Anterior cingulate cortex (tissue), 58 donors: ENCODE measurements at regions not wholly inside any gene's neighbourhood (a gene's known extent, or its start where the extent isn't known, plus 50 kb on each side); places are given as distances from the start of the nearest gene placed in this dataset.
"Not testable (repeated sequence)": the region's sequence is repeated elsewhere in the genome, so short reads cannot be mapped to it uniquely, and the experiment has no call there.

Experiments
- DNase-seq, 58 donors: peaks; one replicate each; lab custom pipeline; 2025; lab: John Stamatoyannopoulos, UW

DNA sequence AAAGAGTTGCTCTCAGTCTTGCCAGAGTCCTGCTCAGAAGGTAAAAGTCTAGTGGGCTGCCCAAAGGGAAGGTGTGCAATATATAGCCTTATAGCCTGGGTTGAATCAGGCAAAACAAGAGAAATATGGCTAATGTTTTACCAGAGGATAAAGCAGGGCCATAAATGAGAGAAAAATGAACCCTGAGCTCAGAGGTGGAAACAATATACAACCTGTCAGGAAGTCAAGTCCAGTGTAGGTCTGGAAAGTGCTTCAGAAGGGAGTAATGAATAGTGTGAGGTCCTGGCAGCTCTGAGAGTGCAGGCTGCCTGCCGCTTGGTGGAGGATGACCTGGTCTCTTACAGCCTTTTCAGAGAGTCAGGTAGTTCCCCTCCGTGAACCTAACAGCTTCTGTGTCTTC lies 177.8 kb upstream of the TNC start:
- no peak for DNase-seq

DNA sequence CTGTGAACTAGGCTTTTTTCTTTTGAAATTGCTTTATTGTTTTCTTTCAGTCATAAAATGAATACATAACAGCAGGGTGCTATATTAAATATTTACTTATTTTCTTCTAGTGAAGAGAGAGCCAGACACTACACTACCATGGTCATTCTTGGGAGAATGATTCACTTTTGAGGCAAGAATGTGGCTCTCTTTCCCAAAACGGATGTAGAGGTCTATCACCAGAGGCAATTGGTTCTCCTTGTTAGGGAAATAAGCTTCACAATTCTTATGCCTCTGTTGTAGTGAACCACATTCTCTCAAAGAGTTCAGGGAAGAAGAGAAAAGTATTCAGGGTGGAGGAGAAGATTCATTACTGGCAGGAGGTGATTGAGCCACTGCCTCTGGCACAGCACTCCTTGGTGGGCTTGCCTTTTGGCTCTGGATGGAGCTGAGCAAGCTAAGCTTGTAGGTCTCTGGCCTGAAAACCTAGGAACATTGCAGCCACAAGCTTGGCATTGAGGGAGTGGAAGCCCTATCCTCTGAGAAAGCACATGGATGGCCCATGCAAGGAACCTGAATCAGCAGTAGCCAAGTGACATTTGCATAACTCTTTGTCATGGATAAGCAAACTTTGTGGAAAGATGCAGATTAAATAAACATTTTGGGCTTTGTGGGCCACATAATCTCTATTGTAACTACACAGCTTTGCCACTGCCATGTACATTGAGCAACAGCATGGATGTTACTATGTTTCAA lies 179.0 kb upstream of the TNC start:
- no peak for DNase-seq

DNA sequence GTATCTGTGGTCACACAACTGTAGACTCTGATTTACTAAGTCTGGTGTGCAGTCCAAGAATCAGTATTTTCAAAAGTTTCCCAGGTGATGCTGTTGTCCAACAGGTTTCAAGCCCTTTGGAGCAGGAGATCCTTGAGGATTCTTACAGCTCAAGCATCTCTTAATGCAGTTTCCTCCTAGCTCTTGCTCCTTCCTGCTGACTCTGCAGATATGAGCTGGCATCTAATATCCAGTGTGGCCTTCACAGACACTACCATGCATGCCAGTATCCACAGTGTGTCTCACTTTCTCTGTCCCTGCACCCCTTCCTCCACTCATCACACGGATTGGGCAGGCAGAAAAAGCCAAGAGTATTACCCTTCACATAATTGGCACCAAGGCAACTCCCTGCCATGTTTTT lies 182.2 kb upstream of the TNC start:
- no peak for DNase-seq

DNA sequence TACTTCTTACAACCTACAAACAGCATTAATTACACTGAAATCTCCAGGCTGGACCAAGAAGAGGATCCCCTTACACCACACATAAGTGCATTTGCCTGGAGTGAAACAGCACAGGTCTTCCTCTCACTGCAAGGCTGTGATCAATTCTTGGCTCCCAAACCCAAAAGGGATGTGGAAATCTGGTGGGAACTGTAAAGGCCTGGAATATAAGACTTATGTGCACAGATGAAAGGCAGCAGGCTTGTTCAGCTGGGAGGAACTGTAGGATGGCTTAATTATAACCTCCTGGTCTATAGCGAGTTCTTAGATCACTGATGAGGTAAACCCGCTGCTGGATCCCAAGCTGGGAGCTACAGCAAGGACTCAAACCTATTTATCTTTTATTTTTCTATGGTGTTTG lies 182.9 kb upstream of the TNC start:
- no peak for DNase-seq

DNA sequence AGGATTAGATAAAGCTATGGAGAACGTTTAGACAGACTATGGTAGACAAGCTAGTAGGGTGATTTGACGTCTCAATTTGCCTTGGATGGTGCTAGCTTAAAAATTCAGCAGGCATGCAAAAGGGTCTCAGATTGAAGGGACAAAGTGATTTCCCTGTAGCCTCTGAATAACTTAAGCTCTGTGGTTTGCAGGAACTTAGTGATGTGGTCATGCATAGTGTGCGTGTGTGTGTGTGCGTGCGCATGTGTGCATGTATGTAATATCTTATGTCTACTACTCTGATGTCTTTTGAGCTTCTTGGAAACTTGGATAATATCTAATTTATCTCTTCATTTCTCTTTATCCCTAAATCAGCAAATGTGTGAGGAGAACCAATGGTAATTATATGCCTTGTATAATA lies 183.6 kb upstream of the TNC start:
- DNase-seq = no peak

DNA sequence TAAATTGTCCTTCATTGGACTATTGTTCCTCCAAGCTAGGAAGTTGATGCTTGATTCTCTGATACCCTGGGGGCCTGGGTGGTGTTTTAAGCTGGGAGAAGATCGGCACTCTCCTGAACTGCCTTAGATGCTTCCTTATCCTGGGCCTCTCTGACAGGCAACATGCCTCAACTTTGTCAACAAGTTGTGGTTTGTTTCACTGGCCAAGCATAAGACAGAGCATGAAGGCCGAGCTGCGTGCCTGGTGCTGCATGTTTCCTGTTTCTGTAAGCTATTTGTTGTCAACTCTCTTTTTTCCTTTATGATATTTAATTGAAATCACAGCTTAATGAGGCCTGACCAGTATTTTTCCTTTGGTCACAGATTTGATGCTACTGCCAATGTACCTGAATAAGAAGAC lies 187.6 kb upstream of the TNC start:
- DNase-seq = no peak

DNA sequence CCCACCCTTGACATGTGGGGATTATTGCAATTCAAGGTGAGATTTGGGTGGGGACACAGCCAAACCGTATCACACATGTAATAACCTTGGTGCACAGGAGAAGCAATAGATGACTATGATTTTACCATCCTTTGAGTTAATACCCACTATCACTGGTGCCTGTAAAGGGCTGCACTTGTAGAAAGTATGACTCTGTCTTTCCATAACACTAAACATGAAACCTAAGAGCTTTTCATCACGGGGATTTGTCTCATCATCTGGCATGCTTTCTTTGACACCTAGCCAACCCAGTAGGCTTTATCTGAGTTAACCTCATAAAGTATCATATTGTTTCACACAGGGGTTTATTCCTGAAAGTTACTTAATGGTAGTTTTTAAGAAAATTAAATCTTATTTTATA lies 188.9 kb upstream of the TNC start:
- DNase-seq = no peak

DNA sequence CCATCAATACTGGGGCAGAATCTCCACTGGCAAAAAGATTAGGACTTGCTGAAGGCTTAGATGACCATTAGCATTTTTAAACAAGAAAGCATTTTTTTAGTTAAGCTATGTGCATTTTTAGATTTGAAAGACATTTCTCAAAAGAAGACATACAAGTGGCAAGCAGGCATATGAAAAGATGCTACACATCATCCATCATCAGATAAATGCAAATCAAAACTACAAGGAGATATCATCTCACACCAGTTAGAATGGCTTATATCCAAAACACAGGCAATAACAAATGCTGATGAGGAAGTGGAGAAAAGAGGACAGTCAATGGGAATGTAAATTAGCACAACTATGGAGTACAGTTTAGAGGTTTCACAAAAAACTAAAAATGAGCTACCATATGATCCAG lies 195.6 kb upstream of the TNC start:
- no peak for DNase-seq

DNA sequence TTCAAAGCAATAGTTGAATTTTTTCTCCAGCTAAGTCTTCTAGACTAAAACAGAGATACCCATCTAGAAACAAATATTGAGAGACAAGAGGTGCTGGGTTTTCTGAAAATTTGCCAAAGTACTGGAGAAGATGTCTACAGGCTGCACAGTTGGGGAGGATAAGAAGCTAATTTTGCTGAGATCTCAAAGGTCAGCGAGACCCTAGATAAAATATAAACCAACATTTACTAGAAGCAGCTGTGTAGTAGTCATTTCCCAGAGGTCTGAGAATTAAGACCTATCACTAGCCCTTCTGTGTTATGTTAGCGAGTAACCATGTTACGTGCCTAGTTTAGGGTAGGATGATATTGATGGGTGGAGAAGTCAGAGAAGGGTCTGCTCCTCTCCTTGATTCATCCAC lies 208.5 kb upstream of the TNC start:
- no peak for DNase-seq

DNA sequence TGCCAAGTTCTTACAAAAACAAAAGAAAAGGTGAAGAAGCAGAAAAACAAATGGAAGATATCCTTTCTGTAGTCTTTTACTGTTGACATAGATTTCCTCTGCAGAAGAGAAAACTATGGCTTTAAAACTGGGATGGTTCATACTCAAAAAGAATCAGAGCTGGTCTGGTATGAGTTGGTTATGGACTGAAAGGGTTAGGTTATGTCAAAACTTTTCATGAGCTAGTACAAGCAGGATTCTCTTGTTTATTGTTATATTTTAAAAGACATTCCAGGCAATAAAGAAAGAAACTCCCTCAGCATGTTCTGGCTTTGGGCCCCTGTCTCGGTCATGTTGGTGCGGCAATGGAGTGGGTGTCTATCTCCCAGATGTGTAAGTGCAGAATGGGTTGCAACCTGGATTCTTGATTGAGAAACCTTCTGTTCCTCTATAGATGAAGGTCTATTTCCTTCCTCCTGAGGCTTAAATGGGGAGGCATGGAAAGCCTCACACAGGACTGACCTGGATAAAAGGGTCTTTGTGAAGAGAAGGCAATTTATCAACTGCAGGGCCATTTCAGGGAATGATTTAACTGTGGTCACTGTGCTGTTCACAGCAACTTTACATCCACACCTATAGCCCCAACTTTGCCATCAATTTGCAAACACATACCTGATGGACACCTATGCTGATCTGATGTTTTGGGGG lies 209.6 kb upstream of the TNC start:
- DNase-seq = no peak

DNA sequence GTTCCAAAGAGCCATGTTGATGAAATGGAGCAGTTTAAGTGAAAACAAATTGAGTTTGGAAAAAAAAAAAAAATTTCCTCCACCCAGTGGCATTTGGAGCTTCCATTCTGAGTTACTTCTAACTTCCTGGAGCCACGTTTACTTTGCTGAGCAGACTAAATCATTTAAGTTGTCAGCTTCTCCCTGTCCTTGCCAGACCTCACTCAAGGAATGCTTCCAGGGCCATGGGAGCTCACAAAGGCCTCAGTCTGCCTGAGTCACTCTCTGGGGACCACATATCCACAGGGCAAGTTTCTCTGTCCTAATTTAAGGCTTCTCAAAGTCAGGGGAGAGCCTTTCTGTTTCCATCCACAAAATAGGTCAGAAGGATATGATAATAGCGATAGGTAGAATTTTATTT lies 210.3 kb upstream of the TNC start:
- DNase-seq = no peak

DNA sequence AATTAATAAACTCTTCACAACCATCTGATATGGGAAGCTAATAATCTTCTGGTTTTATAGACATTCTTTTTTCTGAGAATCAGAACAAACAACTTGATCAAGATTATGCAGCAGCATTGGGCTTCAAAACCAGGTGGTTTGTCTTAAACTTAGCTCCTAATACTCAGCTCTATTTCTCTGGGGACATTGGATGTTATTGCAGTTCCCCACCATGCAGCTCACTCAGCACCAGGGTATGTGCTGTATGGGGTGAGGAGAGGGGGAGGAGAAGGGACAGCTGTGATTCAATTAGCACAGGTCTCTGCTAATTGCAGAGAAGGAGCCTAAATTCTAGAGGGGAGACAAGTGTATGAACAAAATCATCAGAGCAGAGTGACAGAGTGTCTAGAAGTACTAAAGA lies 210.7 kb upstream of the TNC start:
- no peak for DNase-seq

DNA sequence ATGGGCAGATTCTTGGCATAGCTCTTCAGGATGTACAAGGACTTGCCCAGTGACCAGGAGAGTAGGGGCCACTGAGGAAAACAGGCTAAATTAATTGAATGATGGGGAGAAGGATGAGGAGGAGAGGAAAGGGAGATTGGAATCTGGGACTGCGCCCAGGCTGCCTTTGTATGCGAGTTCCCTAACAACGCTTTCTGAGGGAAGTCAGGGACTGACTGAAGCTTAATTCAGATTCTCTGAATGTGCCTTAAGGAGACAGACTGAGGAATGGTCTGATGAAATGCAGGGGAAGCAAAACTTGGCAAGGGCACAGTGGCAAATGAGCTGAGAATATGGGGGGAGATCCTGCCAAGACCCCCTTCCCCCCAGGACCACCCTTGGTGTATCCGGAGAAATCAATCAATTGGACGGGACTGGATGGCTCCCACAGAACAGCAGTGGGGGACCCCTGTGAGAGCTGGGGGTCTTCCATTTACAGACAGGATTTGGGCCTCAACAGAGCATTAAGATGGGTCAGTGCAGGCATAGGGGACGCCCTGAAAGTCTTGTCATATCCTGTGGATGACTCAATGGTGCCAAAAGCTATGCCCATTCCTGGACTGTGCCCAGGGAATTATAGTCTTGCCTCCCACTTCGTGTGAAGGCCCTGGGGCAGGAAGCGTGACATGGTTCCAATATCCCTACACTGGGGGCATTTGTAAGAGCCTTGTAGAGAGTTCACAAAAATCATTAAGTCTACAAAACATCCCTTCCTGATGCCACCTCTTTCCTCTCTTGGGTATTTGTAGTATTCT lies 215.5 kb upstream of the TNC start:
- DNase-seq = peak in 2 of 58 donors; percentile 2 to 3

DNA sequence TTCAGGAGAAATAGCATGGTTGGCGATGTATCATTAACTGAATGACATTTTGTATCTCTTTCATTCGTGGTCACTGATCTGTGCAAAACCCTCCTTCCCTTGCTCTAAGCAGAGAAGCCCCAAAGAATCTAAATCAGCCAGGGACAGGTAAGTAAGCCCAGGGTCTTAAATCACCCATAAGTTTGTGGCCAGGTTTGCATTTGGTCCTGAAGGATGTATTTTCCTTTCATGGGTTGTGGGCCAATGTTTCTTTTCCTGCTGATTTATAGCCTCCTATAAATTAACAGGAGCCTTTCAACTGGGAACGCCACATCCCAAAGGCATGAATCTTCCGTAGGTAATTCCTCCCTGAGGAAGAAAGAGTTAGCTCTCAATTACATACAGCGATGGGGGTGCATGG lies 217.5 kb upstream of the TNC start:
- no peak for DNase-seq

DNA sequence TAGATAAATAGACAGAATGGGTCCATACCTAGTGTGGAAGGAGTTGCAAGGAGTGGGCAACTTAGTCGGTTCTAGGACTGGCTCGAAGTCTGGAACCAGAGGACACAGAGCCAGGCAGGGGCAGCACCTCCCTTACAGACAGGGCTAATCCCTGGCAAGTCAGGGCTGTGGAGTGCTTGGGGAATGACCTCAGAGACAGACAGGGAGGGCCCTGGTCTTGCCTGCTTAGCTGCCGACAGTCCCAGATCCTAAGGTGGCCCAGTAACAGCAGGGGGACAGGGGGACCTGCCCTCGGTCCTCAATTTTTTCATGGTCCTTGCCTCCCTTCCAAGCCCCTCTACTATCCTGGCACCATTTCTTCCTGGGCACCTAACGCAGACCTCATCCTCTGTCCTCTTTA lies 222.4 kb upstream of the TNC start:
- no peak for DNase-seq

DNA sequence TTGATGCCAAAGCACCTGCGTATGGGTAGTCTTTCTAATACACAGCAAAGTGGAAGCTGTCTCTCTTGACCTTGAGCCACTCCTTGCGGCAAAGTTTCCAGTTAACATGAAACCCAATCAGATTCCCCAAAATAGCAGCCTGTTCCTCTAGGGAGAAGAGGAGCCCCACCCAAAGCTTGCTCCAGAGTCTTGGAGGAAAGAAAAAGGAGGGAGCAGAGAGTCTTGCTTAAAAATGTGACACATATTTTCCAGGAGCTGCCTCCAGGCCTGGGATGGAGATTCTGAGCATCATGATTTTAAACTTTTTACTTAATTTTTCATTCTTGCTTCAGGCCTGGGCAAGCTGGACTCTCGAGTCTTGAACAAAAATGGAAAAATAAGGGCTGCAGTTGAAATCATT lies 223.5 kb upstream of the TNC start:
- no peak for DNase-seq

DNA sequence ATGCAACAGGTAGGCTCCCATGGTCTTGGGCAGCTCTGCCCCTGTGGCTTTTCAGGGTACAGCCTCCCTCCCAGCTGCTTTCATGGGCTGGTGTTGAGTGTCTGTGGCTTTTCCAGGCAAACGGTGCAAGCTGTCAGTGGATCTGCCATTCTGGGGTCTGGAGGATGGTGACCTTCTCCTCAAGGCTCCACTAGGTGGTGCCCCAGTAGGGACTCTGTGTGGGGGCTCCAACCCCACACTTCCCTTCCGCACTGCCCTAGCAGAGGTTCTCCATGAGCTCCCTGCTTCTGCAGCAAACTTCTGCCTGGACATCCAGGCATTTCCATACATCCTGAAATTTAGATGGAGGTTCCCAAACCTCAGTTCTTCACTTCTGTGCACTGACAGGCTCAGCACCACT lies 229.8 kb upstream of the TNC start:
- not testable (repeated sequence) for DNase-seq

DNA sequence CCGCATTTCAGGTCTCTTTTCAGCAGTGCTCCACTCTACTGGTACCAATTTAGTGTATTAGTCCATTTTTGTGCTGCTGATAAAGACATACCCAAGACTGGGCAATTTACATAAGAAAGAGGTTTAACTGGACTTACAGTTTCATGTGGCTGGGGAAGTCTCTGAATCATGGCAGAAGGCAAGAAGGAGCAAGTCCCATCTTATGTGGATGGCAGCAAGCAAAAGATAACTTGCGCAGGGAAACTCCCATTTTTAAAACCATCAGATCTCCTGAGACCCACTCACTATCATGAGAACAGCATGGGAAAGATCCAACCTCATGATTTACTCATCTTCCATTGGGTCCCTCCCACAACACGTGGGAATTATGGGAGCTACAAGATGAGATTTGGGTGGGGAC lies 231.0 kb upstream of the TNC start:
- not testable (repeated sequence) for DNase-seq

DNA sequence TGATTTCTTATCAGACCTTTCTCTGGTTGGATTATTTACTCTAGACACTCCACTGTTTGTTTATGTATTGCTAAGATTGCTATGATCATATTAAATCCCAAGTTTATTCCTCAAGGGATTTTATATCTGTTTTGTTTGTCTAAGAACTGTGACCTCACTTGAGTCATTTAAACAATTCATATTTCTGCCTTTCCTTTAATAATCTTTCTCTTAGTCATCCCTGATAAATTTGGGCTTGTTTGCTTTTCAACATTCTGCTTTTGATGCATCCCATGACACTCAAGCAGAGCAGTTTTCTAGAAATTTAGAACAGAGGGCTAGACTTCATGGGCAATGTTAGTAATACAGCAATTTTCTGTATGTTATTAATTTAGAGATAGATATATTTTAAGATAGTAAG lies 231.6 kb upstream of the TNC start:
- no peak for DNase-seq

DNA sequence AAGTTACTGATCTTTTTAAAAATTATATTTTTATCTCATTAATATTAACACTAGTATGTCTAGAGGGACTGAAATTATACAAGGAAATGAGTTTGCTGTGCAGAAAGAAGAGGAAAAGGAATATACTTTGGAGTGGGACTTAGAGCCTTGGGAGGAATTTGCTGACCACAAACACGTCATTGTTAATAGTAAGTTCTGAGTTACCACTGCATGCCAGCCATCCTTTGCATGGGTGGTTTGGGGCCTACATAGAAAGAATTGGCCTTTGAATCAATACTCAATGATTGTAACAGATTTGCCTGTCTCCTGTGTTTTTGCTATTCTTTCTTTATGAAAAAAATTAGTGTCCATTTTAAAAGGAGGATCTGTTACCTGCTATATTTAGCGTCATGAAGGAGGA lies 232.6 kb upstream of the TNC start:
- DNase-seq = no peak

DNA sequence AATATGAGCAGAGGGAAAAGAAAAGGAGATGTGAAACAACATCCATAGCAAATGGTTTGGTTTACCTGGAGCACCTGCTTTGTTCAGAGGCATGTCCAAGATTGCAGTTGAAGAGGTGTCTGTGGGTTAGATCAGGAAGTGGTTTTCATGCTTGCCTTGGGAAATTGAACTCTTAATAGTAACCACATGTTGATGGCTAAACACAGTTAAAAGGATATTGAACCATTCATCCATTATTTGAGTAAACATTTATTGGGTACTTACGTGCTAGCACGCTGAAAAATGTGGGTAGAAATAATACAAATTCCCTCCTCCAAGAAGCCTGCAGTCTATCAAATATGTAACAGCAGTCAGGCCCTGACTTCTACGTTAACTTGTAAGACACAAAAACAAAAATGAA lies 235.7 kb upstream of the TNC start:
- no peak for DNase-seq

DNA sequence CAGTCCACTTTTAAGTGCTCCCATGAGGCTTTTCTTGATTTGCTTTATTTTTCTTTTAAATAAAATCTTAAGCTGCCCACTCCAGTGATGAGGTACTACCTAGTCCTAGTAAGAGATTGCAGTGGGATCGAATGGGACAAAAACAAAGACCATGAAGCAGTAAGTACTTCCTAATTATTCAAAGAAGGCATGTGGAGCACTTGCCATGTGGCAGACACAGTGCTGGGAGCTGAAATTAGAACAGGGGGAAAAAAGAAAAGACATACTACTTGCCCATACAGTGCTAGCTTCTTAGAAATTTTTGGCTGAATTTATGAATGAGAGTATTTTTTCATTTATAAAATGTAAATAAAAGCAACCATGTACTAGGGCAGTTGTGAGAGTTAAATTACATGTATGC lies 239.9 kb upstream of the TNC start:
- DNase-seq = no peak
